Activated CD4-positive, alpha-beta memory T cell treated with anti-CD3 and anti-CD28 coated beads for 36 hours (primary cell): ENCODE measurements at regions not wholly inside any gene's neighbourhood (a gene's known extent, or its start where the extent isn't known, plus 50 kb on each side); places are given as distances from the start of the nearest gene placed in this dataset.

Source experiments
- CTCF ChIA-PET: fragments of 350-600 bp; sonication (Branson Sonifier 250); formaldehyde crosslinking; loops from one replicate; lab custom pipeline; 2021; ENCODE audit warnings: antibody characterized with exemption, inconsistent platforms; lab: Charles Lee
- POLR2A ChIA-PET: fragments of 350-600 bp; sonication (Branson Sonifier 250); formaldehyde crosslinking; loops from one replicate; lab custom pipeline; 2021; ENCODE audit warnings: antibody characterized with exemption; lab: Charles Lee
- DNase-seq: peaks from one replicate; pipeline ENCODE4 v3.0.0-alpha.2; 2020
- H3K27ac Mint-ChIP-seq: one replicate; pipeline ENCODE4 v1.8.0; 2021; ENCODE audit warnings: mixed read lengths
- H3K27me3 Mint-ChIP-seq: one replicate; pipeline ENCODE4 v1.8.0; 2021; ENCODE audit warnings: mixed read lengths
- H3K36me3 Mint-ChIP-seq: one replicate; pipeline ENCODE4 v1.8.0; 2021; ENCODE audit warnings: mixed read lengths
- H3K4me1 Mint-ChIP-seq: one replicate; pipeline ENCODE4 v1.8.0; 2021; ENCODE audit warnings: low read depth, mixed read lengths
- H3K4me3 Mint-ChIP-seq: one replicate; pipeline ENCODE4 v1.8.0; 2021; ENCODE audit warnings: mild to moderate bottlenecking, mixed read lengths
- H3K9me3 Mint-ChIP-seq: one replicate; pipeline ENCODE4 v1.8.0; 2021; ENCODE audit warnings: mixed read lengths
- intact Hi-C: fragments of 100-400 bp; cut with micrococcal nuclease; formaldehyde crosslinking; loops from one replicate; pipeline ENCODE4 v1.15.1; 2023

- H3K27ac Mint-ChIP-seq, result no peak overlapping the region
Measured at GRCh38 chr3:82306189-82306588, 544.7 kb upstream of the GBE1 start.

GRCh38 chr3:82294609-82295008 is 533.2 kb upstream of the GBE1 start:
- ChIA-PET CTCF (no interaction called here), POLR2A (no interaction called here)
- no peaks in the 10 kb centered on the region for H3K4me1 Mint-ChIP-seq
- DNase-seq, result no peak
- H3K27ac Mint-ChIP-seq, result no peak overlapping the region
- no peaks in the 10 kb centered on the region for H3K27me3 Mint-ChIP-seq
- H3K4me3 Mint-ChIP-seq, result no peak overlapping the region
- peaks cover 14% of the 10 kb centered on the region for H3K9me3 Mint-ChIP-seq
- intact Hi-C loops, result no loop called here
- H3K36me3 Mint-ChIP-seq, result no peaks in the 10 kb centered on the region

More at GRCh38 chr3:82306189-82306588, 544.7 kb upstream of the GBE1 start:
- Mint-ChIP-seq H3K36me3 (no peaks in the 10 kb centered on the region), H3K4me1 (no peaks in the 10 kb centered on the region), H3K4me3 (no peak overlapping the region), H3K27me3 (no peaks in the 10 kb centered on the region), H3K9me3 (peaks cover 15% of the 10 kb centered on the region)
- intact Hi-C loops, result no loop called here
- POLR2A ChIA-PET, result no interaction called here
- CTCF ChIA-PET, result no interaction called here
- no peak for DNase-seq

- DNase-seq, result no peak
- intact Hi-C loops, result no loop called here
- no peaks in the 10 kb centered on the region for H3K4me1 Mint-ChIP-seq
- no peaks in the 10 kb centered on the region for H3K27me3 Mint-ChIP-seq
- no peaks in the 10 kb centered on the region for H3K36me3 Mint-ChIP-seq
- H3K9me3 Mint-ChIP-seq, result peaks cover 13% of the 10 kb centered on the region
- H3K4me3 Mint-ChIP-seq, result no peak overlapping the region
- ChIA-PET POLR2A (no interaction called here), CTCF (no interaction called here)
- H3K27ac Mint-ChIP-seq, result no peak overlapping the region
Measured at GRCh38 chr3:82293867-82294266, 532.4 kb upstream of the GBE1 start.

GRCh38 chr3:82293435-82293834 is 532.0 kb upstream of the GBE1 start:
- peaks cover 17% of the 10 kb centered on the region for H3K9me3 Mint-ChIP-seq
- no peaks in the 10 kb centered on the region for H3K27me3 Mint-ChIP-seq
- intact Hi-C loops, result no loop called here
- ChIA-PET POLR2A (no interaction called here), CTCF (no interaction called here)
- no peak for DNase-seq
- H3K4me3 Mint-ChIP-seq, result no peak overlapping the region
- H3K4me1 Mint-ChIP-seq, result no peaks in the 10 kb centered on the region
- H3K36me3 Mint-ChIP-seq, result no peaks in the 10 kb centered on the region
- no peak overlapping the region for H3K27ac Mint-ChIP-seq

GRCh38 chr3:82287562-82287961 is 526.1 kb upstream of the GBE1 start:
- H3K36me3 Mint-ChIP-seq, result no peaks in the 10 kb centered on the region
- ChIA-PET CTCF (no interaction called here), POLR2A (no interaction called here)
- H3K4me1 Mint-ChIP-seq, result no peaks in the 10 kb centered on the region
- no peaks in the 10 kb centered on the region for H3K27me3 Mint-ChIP-seq
- DNase-seq, result no peak
- no peak overlapping the region for H3K4me3 Mint-ChIP-seq
- peaks cover 30% of the 10 kb centered on the region for H3K9me3 Mint-ChIP-seq
- H3K27ac Mint-ChIP-seq, result no peak overlapping the region
- intact Hi-C loops, result no loop called here

GRCh38 chr3:82281205-82281604 is 519.8 kb upstream of the GBE1 start:
- CTCF ChIA-PET, result no interaction called here
- Mint-ChIP-seq H3K4me3 (no peak overlapping the region), H3K27ac (no peak overlapping the region)

GRCh38 chr3:82276992-82277391 is 515.5 kb upstream of the GBE1 start:
- DNase-seq, result no peak
- CTCF ChIA-PET, result no interaction called here
- Mint-ChIP-seq H3K4me3 (no peak overlapping the region), H3K27ac (no peak overlapping the region), H3K4me1 (no peaks in the 10 kb centered on the region), H3K9me3 (peaks cover 10% of the 10 kb centered on the region), H3K27me3 (no peaks in the 10 kb centered on the region), H3K36me3 (no peaks in the 10 kb centered on the region)
- POLR2A ChIA-PET, result no interaction called here
- intact Hi-C loops, result no loop called here

More at GRCh38 chr3:82281205-82281604, 519.8 kb upstream of the GBE1 start:
- POLR2A ChIA-PET, result no interaction called here
- Mint-ChIP-seq H3K27me3 (no peaks in the 10 kb centered on the region), H3K36me3 (no peaks in the 10 kb centered on the region), H3K9me3 (peaks cover 8% of the 10 kb centered on the region), H3K4me1 (no peaks in the 10 kb centered on the region)
- DNase-seq, result no peak
- intact Hi-C loops, result no loop called here

GRCh38 chr3:82274897-82275296 is 513.5 kb upstream of the GBE1 start:
- Mint-ChIP-seq H3K4me3 (no peak overlapping the region), H3K4me1 (no peaks in the 10 kb centered on the region), H3K27ac (no peak overlapping the region), H3K27me3 (no peaks in the 10 kb centered on the region), H3K36me3 (no peaks in the 10 kb centered on the region), H3K9me3 (peaks cover 27% of the 10 kb centered on the region)
- ChIA-PET CTCF (no interaction called here), POLR2A (no interaction called here)
- no peak for DNase-seq
- intact Hi-C loops, result no loop called here

GRCh38 chr3:82265747-82266146 is 504.3 kb upstream of the GBE1 start:
- POLR2A ChIA-PET, result no interaction called here
- H3K36me3 Mint-ChIP-seq, result no peaks in the 10 kb centered on the region
- H3K4me3 Mint-ChIP-seq, result no peak overlapping the region
- CTCF ChIA-PET, result no interaction called here
- H3K4me1 Mint-ChIP-seq, result no peaks in the 10 kb centered on the region
- peaks cover 33% of the 10 kb centered on the region for H3K9me3 Mint-ChIP-seq
- intact Hi-C loops, result no loop called here
- no peaks in the 10 kb centered on the region for H3K27me3 Mint-ChIP-seq
- DNase-seq, result no peak
- no peak overlapping the region for H3K27ac Mint-ChIP-seq

- POLR2A ChIA-PET, result no interaction called here
- Mint-ChIP-seq H3K27me3 (no peaks in the 10 kb centered on the region), H3K36me3 (no peaks in the 10 kb centered on the region), H3K27ac (no peak overlapping the region), H3K4me1 (no peaks in the 10 kb centered on the region), H3K9me3 (peaks cover 10% of the 10 kb centered on the region), H3K4me3 (no peak overlapping the region)
- intact Hi-C loops, result no loop called here
- CTCF ChIA-PET, result no interaction called here
- no peak for DNase-seq
Measured at GRCh38 chr3:82262193-82262592, 500.7 kb upstream of the GBE1 start.

GRCh38 chr3:82261637-82262036 is 500.2 kb upstream of the GBE1 start:
- ChIA-PET POLR2A (no interaction called here), CTCF (no interaction called here)
- no peaks in the 10 kb centered on the region for H3K27me3 Mint-ChIP-seq
- no peaks in the 10 kb centered on the region for H3K4me1 Mint-ChIP-seq
- H3K4me3 Mint-ChIP-seq, result no peak overlapping the region
- H3K36me3 Mint-ChIP-seq, result no peaks in the 10 kb centered on the region
- peaks cover 10% of the 10 kb centered on the region for H3K9me3 Mint-ChIP-seq
- no peak for DNase-seq
- no peak overlapping the region for H3K27ac Mint-ChIP-seq
- intact Hi-C loops, result no loop called here

GRCh38 chr3:82261013-82261412 is 499.6 kb upstream of the GBE1 start:
- Mint-ChIP-seq H3K4me1 (no peaks in the 10 kb centered on the region), H3K27ac (no peak overlapping the region), H3K27me3 (no peaks in the 10 kb centered on the region), H3K4me3 (no peak overlapping the region), H3K36me3 (no peaks in the 10 kb centered on the region), H3K9me3 (peaks cover 10% of the 10 kb centered on the region)
- ChIA-PET CTCF (no interaction called here), POLR2A (no interaction called here)
- DNase-seq, result no peak
- intact Hi-C loops, result no loop called here

- DNase-seq, result no peak
- no peak overlapping the region for H3K27ac Mint-ChIP-seq
- ChIA-PET CTCF (no interaction called here), POLR2A (no interaction called here)
- no peaks in the 10 kb centered on the region for H3K36me3 Mint-ChIP-seq
- no peaks in the 10 kb centered on the region for H3K4me1 Mint-ChIP-seq
- no peaks in the 10 kb centered on the region for H3K27me3 Mint-ChIP-seq
- intact Hi-C loops, result no loop called here
- H3K4me3 Mint-ChIP-seq, result no peak overlapping the region
- peaks cover 10% of the 10 kb centered on the region for H3K9me3 Mint-ChIP-seq
Measured at GRCh38 chr3:82259994-82260393, 498.5 kb upstream of the GBE1 start.

GRCh38 chr3:82240322-82240721 is 478.9 kb upstream of the GBE1 start:
- H3K27ac Mint-ChIP-seq, result no peak overlapping the region
- POLR2A ChIA-PET, result no interaction called here
- intact Hi-C loops, result no loop called here
- H3K4me1 Mint-ChIP-seq, result no peaks in the 10 kb centered on the region
- H3K27me3 Mint-ChIP-seq, result no peaks in the 10 kb centered on the region
- CTCF ChIA-PET, result no interaction called here
- H3K4me3 Mint-ChIP-seq, result no peak overlapping the region
- H3K9me3 Mint-ChIP-seq, result peaks cover 2% of the 10 kb centered on the region
- no peaks in the 10 kb centered on the region for H3K36me3 Mint-ChIP-seq
- DNase-seq, result no peak
